Fibroblast of peridontal ligament (primary cell): ENCODE measurements at regions not wholly inside any gene's neighbourhood (a gene's known extent, or its start where the extent isn't known, plus 50 kb on each side); places are given as distances from the start of the nearest gene placed in this dataset.
"Not testable (repeated sequence)": the region's sequence is repeated elsewhere in the genome, so short reads cannot be mapped to it uniquely, and the experiment has no call there.

Source experiments
- DNase-seq: peaks from one replicate; pipeline ENCODE4 v3.0.0-alpha.2; 2010; ENCODE audit errors: extremely low read depth

DNA sequence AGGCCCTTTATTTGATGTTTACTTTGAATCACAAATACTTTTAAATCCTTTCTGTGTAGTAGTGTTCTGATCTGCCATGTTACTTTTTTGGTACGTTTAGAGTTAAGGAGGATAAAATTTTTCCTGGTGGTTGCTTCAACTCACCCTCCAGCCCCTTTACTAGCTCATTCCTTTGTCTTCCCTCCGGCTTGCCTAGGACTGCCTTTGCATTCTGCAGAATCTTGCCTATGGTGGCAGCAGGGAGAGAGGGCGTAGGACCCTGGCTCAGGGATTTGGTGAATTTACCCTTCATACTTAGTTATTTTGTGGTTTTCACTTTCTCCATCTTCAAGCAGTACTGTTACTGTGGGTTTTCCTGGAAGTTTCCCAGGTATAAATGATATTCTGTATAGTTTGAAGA lies 833.5 kb downstream of the XPNPEP1 start:
- no peak for DNase-seq

DNA sequence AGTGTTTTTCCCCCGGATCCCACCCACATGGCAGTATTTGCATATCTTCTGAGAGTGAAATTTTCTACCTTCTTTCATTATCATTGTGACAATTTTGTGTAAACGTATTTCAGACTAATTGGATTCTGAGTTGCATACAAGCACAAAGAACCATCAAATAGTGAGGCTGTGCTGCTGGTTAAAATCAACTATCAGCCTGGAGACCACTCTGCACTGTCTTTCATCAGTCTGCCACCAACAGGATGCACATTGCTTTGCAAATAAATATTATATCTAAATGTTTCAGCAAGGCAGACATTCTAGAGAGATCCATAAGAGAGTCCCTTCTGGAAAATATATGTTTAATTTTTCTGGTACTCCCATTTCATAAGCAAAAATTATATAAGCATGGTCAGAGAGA lies 851.8 kb downstream of the XPNPEP1 start:
- DNase-seq = no peak

DNA sequence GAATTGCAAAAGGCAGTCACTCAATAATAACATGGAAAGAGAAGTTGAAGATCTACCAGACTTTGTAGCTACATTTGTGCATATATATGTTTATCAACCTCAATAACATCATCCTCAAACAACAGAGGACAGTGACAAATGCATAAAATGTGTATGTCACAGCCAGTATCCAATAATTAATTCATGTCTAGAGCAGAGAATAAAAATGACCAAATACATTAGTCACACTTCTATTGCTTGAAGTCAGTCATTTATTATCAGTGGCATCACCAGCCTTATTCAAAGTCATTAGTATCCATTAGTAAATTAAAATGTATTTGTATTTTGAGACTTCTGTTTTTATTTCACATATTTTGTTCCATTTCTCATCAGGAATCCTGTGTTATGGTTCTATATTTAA lies 852.8 kb downstream of the XPNPEP1 start:
- DNase-seq = no peak

DNA sequence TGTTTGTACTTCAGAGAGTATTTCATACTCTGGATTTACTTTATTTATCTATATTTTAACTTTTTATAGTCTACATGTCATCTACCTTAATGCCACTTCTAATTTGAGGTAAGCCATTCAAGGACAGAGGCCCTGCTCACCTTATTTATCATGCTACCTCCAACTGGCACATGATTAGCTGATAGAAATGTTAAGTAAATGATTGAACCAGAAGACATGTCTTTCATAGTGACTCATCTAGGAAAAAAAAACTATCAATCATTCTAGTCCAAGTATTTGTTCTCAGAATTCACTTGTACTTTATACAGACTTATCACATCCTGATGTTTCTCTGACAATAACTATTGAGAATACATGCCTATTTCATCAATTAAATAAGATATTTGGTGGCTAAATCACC lies 856.3 kb downstream of the XPNPEP1 start:
- no peak for DNase-seq

DNA sequence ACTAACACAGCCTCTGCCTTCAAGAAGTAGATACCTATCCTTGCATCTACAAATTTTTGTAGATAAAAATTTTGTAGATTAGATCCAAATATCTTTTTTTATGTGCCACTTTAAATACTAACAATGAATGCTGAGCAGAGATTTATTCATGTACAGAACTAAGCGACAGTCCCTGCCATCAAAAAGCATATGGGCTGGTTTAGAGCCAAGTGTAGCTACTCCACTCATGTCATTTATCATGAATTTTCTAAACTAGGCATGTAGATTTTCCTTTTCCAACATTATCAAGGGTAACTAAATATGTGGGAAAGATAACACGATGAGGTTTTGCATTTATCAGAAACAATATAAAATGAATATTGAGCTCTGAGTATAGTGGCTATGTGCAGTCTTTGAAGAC lies 857.5 kb downstream of the XPNPEP1 start:
- DNase-seq = no peak

DNA sequence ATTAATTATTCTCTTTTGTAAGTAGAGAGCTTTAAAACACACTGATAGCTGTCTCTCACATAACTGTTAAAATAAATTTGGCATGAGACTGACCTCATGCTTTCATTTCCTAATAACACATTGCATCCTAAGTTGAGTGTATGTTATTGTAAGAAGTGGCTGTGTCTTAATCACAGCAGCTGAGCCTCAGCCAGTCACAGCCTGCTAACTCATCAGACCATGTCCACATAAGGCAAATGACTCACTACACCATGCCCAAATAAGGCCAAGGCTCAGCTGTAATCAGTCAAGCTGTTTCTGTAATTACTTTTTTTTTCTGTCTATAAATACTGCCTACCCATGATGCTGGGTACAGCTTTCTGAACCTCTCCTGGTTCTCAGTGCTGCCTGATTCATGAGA lies 860.9 kb downstream of the XPNPEP1 start:
- peak; percentile 14 for DNase-seq

DNA sequence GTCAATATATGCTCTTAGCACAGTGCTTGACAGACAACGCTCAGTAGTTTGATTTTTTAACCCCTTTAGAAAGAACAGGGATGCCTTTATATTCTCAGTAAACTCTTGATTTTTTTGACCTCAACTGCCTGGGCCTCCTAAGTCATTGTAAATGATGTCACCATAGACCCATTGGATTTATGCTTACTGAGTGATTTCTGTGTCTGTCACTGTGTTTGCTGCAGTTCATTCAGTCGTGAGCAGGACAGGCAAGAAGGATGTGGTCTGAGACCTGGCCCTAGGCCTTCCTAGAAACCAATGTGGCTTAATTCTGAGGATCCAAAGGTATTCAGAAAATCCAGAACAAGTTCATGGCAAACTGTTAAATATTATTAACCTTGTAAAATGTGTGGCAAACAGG lies 868.1 kb downstream of the XPNPEP1 start:
- DNase-seq = no peak

DNA sequence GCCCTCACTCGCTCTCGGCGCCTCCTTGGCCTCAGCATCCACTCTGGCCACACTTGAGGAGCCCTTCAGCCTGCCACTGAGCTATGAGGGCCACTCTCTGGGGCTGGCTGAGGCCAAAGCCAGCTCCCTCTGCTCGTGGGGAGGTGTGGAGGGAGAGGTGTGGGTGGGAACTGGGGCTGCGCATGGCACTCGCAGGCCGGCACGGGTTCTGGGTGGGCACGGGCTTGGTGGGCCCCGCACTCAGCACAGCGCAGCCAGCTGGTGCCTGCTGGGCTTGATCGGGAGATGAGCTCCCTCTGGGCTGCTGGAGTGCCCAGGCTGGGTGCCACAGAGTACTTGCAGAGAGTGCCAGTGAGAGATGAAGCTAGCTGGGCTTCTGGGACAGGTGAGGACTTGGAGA lies 875.5 kb downstream of the XPNPEP1 start:
- no peak for DNase-seq

DNA sequence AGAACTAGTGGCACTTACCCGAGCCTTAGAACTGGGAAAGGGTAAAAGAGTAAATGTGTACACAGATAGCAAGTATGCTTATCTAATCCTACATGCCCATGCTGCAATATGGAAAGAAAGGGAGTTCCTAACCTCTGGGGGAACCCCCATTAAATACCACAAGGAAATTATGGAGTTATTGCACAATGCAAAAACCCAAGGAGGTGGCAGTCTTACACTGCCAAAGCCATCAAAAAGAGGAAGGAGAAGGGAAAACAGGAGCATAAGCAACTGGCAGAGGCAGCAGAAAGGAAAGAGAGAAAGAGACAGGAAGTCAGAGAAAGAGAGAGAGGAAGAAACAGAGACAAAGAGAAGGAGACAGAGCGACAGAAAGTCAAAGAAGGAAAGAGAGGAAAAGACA lies 876.9 kb downstream of the XPNPEP1 start:
- DNase-seq = not testable (repeated sequence)

DNA sequence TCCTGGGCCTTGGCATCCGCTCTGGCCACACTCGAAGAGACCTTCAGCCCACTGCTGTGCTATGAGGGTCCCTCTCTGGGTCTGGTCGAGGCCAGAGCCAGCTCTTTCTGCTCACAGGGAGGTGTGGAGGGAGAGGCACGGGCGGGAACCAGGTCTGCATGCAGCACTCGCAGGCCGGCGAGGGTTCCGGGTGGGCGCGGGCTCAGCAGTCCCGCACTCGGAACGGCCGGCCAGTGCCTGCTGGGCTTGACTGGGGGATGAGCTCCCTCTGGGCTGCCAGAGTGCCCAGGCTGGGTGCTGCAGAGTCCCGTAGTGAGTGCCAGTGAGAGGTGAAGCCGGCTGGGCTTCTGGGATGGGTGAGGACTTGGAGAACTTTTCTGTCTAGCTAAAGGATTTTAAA lies 882.7 kb downstream of the XPNPEP1 start:
- DNase-seq = no peak

DNA sequence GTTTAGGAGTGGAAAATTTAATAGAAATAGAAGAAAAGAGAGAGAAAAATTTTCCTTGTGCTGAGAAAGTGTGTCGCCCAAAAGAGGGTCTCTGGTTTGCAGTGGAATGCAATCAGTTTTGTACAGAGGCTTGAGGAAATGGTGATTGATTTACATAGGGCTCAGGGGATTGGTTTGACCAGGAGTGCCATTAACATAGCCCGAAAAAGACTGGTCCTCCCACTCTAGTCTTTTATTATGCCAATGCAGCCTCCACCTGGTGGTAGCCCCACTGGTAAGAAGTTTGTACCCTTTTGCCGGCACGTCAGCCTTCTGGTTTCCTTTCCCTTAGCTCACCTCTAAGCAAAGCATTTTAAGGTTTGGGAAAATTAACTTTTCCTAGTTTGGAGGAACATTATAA lies 885.3 kb downstream of the XPNPEP1 start:
- DNase-seq = no peak

DNA sequence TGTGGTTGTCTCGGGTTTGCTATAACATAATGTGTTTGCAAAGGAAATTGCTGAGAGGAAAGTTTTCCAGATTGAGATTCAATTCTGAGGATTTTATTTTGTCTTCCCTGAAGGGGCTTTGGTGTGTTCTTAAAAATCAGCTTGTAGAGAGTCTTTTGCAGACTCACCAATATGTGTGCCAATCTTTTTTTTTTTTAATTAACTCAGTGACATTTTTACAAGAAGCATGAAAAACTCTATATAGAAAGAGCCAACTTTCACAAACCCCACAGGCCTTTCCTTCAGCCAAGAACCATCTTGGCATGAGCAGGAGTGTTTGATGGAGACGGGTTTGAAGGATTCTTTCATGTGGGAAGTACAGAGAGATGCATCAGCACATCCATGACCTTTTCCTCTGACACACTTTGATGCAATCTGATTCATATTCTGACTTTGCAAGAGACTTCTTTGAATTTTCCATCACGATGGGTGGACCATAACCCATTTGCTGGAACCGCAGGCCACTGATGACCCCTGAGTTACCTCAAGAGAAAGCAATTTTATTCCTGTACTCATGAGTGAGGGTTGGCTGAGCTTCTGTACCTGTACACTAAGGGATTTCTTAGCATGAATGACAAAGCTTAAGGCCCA lies 892.6 kb downstream of the XPNPEP1 start:
- DNase-seq = no peak

DNA sequence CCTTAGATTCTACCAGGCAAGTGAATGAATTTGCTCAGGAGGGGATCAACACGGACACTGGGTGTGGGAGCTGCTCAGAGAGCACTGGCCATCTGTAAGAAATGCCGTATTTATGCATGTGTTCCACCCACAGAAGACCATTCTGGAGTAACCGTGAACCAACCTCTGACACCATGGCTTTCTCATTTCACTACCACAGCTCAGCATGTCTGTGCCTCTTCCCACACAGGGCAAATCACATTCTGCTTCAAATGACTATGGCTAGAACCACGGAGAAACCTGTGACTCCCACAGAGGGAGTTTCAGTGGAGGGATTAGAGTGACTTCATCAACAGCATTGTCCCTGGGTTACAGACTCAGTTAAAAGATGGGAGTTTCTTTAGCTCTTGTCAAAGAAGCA lies 893.4 kb downstream of the XPNPEP1 start:
- DNase-seq = no peak

DNA sequence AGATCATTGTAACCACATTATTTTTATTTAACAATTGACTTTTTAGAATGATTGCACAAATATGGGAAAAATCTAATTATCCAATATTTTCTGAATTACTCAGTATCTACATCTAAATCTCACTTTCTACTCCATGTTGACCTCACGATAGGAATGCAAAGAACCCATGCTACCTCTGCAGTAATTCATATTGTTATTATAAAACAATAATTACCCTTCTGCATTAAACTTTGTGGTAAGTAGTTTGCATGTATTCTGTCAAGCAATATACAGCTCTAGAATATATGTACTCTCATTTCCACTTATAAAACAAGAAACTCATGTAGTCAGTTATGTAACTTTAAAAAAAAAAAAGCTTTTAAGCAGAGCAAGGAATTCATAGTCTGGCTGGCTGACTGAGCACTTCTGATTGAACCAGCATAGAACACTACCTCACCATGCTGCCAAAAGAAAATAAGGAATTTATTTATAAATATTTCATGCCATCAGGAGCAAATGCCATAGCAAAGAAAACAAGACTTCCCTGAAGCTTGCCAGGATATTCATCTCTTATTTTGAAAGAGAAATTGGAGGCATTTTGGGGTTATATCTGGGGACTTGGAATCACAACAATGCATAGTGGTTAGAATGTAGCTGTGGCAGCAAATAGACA lies 895.7 kb downstream of the XPNPEP1 start:
- peak; percentile 2 for DNase-seq

DNA sequence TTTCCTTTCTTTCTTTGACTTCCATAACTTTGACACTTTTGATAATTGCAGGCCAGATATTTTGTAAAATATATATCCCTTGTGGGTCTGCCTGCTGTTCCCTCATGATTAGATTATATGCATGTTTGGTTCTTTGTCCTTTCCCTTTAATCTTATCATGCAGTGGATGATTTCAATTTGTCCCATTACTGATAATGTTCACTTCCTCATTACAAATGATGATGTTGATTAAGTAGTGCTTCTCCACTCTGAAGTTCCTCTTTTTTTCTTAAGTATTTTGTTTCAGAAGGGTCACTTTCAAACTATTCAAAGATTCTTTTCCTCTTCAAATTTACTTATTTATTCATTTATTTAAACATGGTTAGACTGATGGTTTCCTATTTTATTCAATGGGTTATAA lies 898.1 kb downstream of the XPNPEP1 start:
- DNase-seq = no peak

DNA sequence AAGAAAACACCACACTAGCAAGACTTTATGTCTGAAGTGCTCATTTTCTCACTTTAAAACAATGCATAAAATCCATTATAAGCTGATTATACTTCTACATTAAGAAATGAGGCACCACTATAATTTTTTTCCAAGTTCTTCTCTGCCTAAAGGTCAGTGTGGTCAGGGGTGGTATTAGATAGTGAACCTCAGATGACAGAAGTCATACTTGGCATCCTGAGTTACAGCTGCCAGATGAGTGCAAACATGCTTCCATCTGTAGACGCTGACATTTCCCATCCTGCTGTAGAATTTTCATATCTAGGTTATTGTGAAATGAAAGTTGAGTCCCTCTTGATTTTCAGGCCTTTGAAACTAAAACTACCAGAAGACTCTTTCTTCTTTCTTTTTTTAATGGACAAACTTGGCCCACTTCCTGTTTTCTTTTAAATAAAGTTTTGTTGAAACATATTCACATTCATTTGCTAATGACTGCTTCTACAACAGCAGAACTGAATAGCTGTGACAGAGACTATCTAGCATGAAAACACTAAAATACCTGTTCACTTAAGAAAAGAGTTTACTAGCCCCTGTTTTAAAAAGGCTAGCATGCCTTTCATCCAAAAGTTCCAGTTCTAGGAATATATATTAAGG lies 900.8 kb downstream of the XPNPEP1 start:
- DNase-seq = no peak

DNA sequence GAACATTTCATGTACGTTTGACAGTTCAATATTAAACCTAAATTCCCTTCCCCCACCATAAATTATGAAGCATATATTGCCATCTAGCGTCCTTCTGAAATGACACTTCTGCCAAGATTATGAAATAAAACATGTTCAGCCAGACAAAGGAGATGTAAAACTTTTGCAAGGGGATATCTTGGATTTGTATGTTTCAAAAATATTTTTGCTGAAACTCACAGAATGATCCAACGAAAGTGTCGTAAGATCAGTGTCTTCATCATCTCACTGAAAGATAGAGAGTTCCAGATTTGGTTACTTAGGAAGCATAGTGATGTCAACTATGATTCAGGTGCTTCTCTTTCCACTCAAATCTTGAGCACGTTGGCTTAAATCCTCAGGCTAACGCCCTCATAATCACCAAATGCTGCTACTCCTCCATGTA lies 904.3 kb downstream of the XPNPEP1 start:
- peak; percentile 20 for DNase-seq

DNA sequence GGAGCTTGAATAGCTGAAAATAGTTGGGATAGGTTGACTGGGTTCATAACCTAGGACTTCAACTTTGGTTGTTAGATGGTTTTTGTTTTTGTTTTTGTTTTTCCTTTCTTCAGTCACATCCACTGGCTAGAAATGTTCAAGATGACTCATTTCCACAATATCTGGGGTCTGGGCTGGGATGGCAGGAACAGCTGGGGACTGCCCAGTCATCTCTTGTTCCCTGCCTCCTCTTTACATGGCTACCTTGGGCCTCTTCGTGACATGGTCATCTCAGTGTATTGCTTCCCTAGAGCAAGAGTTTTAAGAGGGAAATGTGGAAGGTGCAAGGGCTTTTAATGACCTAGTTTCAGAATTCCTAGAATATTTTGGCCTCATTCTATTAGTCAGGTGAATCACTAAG lies 915.8 kb downstream of the XPNPEP1 start:
- DNase-seq = no peak

DNA sequence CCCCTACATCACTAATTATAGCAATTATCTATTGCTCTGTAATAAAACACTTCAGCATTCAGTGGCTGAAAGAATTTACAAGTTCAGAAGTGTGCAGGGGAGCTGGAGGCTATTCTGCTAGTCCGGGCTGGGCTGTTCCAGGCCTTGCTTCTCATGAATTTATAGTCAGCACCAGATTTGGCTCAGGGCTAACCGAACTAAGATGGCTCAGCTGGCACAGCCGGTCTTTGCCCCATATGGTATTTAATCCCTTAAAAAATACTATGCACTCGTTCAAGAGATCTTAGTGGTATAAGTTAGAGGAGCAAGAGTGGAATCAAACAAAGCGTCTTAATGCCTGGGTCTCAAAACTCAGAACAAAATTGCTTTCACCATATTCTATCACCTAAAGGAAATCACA lies 932.9 kb downstream of the XPNPEP1 start:
- no peak for DNase-seq

DNA sequence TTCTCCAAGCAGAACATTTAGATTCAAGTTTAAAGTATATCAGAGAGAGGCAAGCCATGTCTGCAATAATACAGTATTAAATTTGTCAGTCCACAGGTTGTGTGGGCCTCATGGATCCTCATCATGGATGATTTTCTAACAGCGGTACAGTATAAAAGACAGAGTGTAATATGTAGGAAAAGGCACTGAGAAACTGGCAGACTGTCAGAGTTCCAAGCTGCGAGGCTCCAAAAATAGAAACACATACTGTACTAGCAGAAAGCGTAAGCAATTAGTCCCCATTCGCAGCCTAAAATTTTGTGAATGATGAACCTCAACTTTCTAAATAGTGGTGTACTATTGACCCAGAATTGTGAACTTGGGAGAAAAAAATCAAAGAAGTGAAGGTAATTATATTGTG lies 933.3 kb downstream of the XPNPEP1 start:
- DNase-seq = no peak

DNA sequence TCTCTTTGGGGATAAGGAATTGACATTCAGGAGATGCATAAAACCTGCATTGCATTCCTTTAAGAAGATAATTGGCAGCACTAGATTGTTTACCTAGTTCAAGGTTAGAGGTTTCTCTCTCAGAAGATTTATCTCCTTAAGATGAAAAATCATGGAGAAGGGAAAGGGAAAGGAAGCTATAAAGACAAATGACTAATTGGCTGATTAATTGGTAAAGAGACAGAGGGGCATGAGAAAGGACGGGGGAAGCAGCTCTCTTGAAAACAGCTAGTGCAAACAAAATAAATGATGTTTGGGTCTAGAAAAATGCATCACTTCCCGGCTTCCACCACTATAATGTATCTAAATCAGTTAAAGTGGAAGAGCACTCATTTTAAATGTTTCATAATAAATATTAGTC lies 941.2 kb downstream of the XPNPEP1 start:
- no peak for DNase-seq

DNA sequence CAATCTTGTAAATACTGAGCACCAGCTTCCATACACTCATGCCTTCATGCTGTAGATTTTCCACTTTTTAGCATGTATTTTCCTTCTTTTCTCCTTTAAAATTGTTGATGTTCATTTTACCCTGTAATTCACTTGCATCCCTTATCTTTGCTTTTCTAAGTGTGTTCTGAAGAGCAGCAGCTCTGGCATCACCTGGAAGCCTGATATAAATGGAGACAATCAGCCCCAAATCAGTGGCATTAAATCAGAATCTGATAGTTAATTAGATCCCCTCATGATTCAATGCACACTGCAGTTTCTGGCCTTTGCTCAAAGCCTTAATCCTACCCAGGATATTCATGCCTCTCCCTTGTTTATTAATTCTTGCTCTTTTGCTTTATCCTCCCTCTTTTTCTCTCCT lies 942.4 kb downstream of the XPNPEP1 start:
- DNase-seq = no peak

DNA sequence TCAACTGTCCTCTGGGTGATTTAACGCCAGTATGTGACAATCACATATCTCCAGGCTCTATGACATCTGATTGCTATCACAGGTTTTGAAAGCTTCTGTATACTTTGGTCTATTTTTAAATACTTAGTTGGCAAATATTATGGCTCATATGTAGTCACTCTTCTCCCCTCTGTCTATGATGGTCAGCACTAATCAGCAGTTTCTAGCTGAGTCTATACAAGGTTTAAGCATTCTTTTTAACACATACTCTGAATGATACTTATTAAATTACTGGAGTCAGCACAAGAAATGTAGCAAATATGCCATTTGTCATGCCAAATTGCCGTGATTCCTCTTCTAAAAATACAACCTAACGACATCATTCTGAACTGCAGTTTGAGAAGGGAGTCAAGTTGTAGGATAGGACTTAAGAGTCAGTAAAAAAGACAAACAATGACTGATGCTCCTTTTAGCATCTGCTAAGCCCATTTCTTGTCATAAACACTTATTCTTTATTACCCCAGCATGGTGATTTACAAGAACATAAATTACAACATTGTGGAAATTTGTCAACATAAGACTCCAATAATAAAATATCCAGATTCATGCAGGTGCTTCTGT lies 947.8 kb downstream of the XPNPEP1 start:
- DNase-seq = no peak
